Ovary (tissue), 7 donors: ENCODE measurements at regions not wholly inside any gene's neighbourhood (a gene's known extent, or its start where the extent isn't known, plus 50 kb on each side); places are given as distances from the start of the nearest gene placed in this dataset.

Source experiments
- DNase-seq, 5 donors: peaks; one replicate each; pipeline ENCODE4 v3.0.0-alpha.2; 2019 to 2020
- H3K27ac ChIP-seq, 2 donors: fragments of 200-600 bp; one replicate each; pipeline versions ENCODE4 v1.5.1 to v1.8.0; 2019 to 2022
- H3K27me3 ChIP-seq: fragments of 200-600 bp; one replicate; pipeline ENCODE4 v1.8.0; 2022
- H3K36me3 ChIP-seq: fragments of 200-600 bp; sonication (generic); one replicate; pipeline ENCODE4 v1.5.1; 2019
- H3K4me1 ChIP-seq: one replicate; pipeline ENCODE4 v1.8.1; 2013; ENCODE audit warnings: mild to moderate bottlenecking, moderate library complexity; ENCODE audit not compliant: insufficient read depth
- H3K4me3 ChIP-seq: fragments of 200-600 bp; sonication (generic); one replicate; pipeline ENCODE4 v1.5.1; 2017
- H3K9me3 ChIP-seq, 2 donors: fragments of 200-600 bp in 1 of 2; sonication (generic) in 1 of 2; one replicate each; pipeline versions ENCODE4 v1.5.1 to v1.8.1; 2013 to 2019; ENCODE audit warnings: mild to moderate bottlenecking in 1 of 2, moderate library complexity in 1 of 2
- EP300 ChIP-seq: sonication (generic); formaldehyde crosslinking; IDR thresholded peaks from one replicate; pipeline ENCODE4 v1.6.1; 2017; ENCODE audit warnings: antibody characterized with exemption
- POLR2A ChIP-seq: fragments of 450-650 bp; IDR thresholded peaks from one replicate; pipeline ENCODE4 v1.6.1; 2017; ENCODE audit warnings: antibody characterized with exemption, mild to moderate bottlenecking, moderate library complexity
- WGBS, 3 donors: extraction: QIAGEN DNeasy Blood & Tissue Kit in 1 of 3; methylation state at CpG; one replicate each; pipeline versions ENCODE4 v1.1.5 to v1.1.7; 2013 to 2017; 5-methylcytosine and 5-hydroxymethylcytosine counted together
- intact Hi-C, 4 donors: fragments of 100-400 bp; cut with DNase I; formaldehyde crosslinking; loops; one replicate each; pipeline versions ENCODE4 v1.11.0 to v1.15.1; 2022 to 2023
- TF ChIP-seq, protein P1 (sequence below), 3 donors: fragments of 450-650 bp in 2 of 3; fragments of 200-600 bp in 1 of 3; IDR thresholded peaks; one replicate each; pipeline versions ENCODE4 v1.5.1 to v1.8.0; 2016 to 2022; ENCODE audit warnings: antibody characterized with exemption in 3 of 3, mild to moderate bottlenecking in 1 of 3
- donor health status: DM: no; HTN: no; CAD: no; lungs with moderate emphysema.
- donor health status: DM: no; HTN: no; CAD: no.
- donor health status: Bipolar disorder and iron deficiency.
- donor health status: DM: no; HTN: no; CAD: no.
- donor health status: DM: yes; HTN: yes; CAD: no.

DNA sequence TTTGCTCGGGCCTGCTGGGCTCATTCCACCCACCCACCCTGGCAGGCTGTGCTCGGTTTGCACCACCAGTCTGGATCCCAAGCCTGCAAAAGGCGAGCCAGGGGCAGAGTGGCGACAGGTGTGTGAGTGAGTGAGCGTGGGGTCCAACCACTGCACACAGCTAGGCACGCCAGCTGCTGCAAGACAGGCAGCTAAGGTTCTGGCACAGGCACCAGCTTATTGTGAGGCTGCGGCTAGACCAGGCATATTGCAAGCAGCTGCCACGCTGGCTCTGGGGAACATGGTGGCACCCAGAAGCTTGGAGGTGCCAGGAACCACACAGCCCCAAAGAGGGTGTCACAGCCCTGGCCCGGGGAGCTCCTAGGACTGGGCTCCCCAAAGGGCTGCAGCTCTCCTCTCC is 205.1 kb downstream of the ANKRD60 start:
- no peak overlapping the region for H3K4me3 ChIP-seq
- H3K27me3 ChIP-seq = no peaks in the 10 kb centered on the region
- H3K36me3 ChIP-seq = no peaks in the 10 kb centered on the region
- H3K9me3 ChIP-seq = no peaks in the 10 kb centered on the region
- DNase-seq = no peak
- WGBS, 3 donors = 97 to 100% (median 98%) methylated on average over 9 of the region's 9 CpGs
- peaks cover 15% of the 10 kb centered on the region for H3K4me1 ChIP-seq
- no peak overlapping the region for H3K27ac ChIP-seq
- intact Hi-C loops = no loop called here
- no peak for TF ChIP-seq POLR2A
- TF ChIP-seq, protein P1, sequence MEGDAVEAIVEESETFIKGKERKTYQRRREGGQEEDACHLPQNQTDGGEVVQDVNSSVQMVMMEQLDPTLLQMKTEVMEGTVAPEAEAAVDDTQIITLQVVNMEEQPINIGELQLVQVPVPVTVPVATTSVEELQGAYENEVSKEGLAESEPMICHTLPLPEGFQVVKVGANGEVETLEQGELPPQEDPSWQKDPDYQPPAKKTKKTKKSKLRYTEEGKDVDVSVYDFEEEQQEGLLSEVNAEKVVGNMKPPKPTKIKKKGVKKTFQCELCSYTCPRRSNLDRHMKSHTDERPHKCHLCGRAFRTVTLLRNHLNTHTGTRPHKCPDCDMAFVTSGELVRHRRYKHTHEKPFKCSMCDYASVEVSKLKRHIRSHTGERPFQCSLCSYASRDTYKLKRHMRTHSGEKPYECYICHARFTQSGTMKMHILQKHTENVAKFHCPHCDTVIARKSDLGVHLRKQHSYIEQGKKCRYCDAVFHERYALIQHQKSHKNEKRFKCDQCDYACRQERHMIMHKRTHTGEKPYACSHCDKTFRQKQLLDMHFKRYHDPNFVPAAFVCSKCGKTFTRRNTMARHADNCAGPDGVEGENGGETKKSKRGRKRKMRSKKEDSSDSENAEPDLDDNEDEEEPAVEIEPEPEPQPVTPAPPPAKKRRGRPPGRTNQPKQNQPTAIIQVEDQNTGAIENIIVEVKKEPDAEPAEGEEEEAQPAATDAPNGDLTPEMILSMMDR (IDR thresholded peaks at IDR 0.05) = no peak
- no peak for TF ChIP-seq EP300

DNA sequence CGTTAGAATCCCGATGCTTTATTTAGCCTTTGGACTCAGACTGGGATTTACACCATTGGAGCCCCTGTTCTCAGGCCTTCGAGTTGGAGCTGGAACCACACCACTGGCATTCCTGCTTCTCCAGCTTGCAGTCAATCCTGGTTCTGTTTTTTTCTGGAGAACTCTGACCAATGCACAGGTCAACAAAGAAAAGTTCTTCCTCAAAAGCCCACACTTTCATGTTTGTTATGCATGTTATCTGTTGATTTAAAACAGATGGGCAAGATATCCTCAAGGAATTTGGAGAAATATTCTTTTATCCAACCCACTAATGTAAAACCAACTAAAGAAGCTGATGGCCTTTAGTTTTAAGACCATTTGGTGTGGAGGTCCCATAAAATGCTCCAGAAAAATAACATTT is 205.7 kb downstream of the ANKRD60 start:
- Histone ChIP-seq H3K9me3 (no peaks in the 10 kb centered on the region), H3K4me3 (no peak overlapping the region), H3K27ac (no peak overlapping the region), H3K27me3 (no peaks in the 10 kb centered on the region), H3K36me3 (no peaks in the 10 kb centered on the region), H3K4me1 (peaks cover 15% of the 10 kb centered on the region)
- DNase-seq = no peak
- TF ChIP-seq, protein P1 (IDR thresholded peaks at IDR 0.05) = no peak
- TF ChIP-seq EP300 = no peak
- no peak for TF ChIP-seq POLR2A
- WGBS, 3 donors = 75 to 85% (median 76%) methylated on average over 3 of the region's 3 CpGs
- intact Hi-C loops = no loop called here

DNA sequence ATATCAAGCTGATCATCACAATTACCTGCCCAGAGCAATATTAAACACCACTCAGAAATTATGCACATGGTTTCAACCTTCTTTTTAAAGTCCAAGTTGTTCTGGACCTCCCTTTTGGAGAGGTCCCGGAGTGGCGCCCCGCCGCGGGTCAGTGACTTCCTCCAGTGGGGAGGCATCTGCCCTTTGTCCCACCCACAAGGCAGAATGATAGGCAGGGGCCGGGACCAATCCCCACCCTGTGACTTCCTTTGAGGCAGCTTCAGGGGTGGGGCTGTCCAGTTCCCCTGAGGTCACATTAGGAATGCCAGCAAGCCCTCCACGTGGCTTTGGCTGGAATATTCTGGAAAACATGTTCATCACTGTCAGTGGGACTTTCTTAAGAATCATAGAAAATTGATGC is 207.0 kb downstream of the ANKRD60 start:
- intact Hi-C loops = no loop called here
- H3K4me1 ChIP-seq = peaks cover 20% of the 10 kb centered on the region
- TF ChIP-seq, protein P1 (IDR thresholded peaks at IDR 0.05) = no peak
- TF ChIP-seq POLR2A = no peak
- no peak for TF ChIP-seq EP300
- no peaks in the 10 kb centered on the region for H3K36me3 ChIP-seq
- 67 to 82% (median 82%) methylated on average over 7 of the region's 7 CpGs for WGBS, 3 donors
- no peaks in the 10 kb centered on the region for H3K9me3 ChIP-seq
- H3K27ac ChIP-seq = no peak overlapping the region
- no peak overlapping the region for H3K4me3 ChIP-seq
- no peaks in the 10 kb centered on the region for H3K27me3 ChIP-seq
- peak in 1 of 5 donors; percentile 60 for DNase-seq

DNA sequence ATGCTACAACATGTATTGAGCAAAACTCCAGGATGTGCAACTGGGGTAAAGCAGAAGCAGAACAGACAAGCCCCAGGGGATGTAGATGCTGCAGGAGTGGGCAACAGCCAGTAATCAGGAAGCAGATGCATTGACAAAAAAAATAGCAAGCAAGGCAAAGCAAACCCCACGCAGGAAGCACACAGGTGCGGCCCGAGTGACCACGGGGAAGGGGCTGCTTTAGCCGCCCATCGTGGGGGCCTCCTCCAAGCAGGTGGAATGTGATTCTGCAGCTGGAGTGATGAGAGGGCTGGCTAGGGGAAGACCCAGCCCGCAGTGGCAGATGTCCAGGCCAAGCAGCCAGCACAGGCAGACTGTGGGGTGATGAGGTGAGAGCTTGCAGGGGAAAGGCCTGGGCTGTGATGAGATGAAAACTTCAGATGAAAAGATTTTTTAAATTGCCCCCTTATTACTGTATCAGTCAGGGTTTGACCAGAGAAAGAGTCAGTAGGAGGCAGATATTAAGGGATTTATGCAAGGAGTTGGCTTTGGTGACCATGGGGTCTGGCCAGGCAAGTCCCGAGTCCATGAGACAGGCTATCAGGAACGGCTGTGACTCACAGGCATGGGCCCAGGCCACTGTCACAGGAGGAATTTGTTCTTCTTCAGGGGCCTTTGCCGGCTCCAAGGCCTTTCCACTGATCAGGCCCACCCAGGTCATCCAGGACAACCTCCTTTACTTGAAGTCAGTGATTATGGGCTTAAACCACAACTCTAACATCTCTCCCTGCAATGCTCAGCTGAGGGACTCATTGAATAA is 207.6 kb downstream of the ANKRD60 start:
- Histone ChIP-seq H3K4me3 (no peak overlapping the region), H3K36me3 (no peaks in the 10 kb centered on the region), H3K27me3 (no peaks in the 10 kb centered on the region), H3K9me3 (no peaks in the 10 kb centered on the region), H3K27ac (no peak overlapping the region), H3K4me1 (peaks cover 20% of the 10 kb centered on the region)
- no peak for TF ChIP-seq EP300
- TF ChIP-seq, protein P1 (IDR thresholded peaks at IDR 0.05) = no peak
- TF ChIP-seq POLR2A = no peak
- 73 to 81% (median 79%) methylated on average over 10 of the region's 10 CpGs for WGBS, 3 donors
- intact Hi-C loops = no loop called here
- DNase-seq = no peak
